GM18861 (cell line): ENCODE measurements at regions not wholly inside any gene's neighbourhood (a gene's known extent, or its start where the extent isn't known, plus 50 kb on each side); places are given as distances from the start of the nearest gene placed in this dataset.

Experiments
- ATAC-seq: cut with Tn5 transposase; IDR thresholded peaks from one replicate; pipeline ENCODE4 v1.9.1; 2021; ENCODE audit not compliant: unreplicated experiment

- no peak for ATAC-seq
Observed at GRCh38 chr4:35493977-35494376, 750.3 kb downstream of the ARAP2 start.

- no peak for ATAC-seq
Observed at GRCh38 chr4:35494955-35495354, 749.4 kb downstream of the ARAP2 start.

GRCh38 chr4:35500812-35501211 is 743.5 kb downstream of the ARAP2 start:
- no peak for ATAC-seq

GRCh38 chr4:35503435-35503834 is 740.9 kb downstream of the ARAP2 start:
- ATAC-seq = no peak

- no peak for ATAC-seq
Observed at GRCh38 chr4:35506161-35506560, 738.2 kb downstream of the ARAP2 start.

DNA sequence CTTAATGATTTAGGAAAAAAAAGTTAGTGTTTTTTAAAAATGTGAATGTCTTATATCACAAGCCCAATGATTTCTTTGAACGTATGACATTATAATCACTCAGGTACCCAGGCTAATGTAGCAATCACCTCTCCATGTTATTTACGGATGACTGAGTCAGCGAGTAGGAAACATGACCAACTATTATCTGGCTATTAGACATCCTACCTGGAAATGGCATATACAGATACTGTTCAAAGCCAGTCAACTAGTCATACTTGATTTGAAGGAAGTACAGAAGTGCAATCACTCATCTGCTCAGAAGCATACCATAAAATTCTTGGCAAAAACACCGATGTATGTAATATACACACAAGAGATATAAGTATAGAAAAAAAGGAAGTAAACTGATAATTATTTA is 732.5 kb downstream of the ARAP2 start:
- no peak for ATAC-seq

- peak; percentile 52 for ATAC-seq
Observed at GRCh38 chr4:35516102-35516501, 728.2 kb downstream of the ARAP2 start.

DNA sequence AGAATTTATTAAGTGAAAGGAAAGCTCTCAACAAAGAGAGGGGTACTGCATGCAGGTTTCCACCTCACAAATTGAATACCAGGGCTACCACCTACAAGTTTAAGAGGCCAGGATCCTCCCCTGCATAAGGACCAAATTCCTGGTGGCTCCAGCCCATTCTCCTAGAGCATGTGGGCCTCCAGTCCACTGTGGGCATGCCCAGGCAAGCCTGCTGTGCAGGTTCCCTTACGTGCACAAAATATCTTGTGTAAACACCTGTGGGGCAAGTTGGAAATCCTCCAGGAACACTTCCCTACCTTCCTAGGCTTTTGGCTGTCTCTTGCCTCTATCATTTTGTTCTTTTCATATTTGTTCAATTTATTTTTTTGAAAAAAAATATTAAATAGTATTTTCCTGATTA is 724.3 kb downstream of the ARAP2 start:
- no peak for ATAC-seq

DNA sequence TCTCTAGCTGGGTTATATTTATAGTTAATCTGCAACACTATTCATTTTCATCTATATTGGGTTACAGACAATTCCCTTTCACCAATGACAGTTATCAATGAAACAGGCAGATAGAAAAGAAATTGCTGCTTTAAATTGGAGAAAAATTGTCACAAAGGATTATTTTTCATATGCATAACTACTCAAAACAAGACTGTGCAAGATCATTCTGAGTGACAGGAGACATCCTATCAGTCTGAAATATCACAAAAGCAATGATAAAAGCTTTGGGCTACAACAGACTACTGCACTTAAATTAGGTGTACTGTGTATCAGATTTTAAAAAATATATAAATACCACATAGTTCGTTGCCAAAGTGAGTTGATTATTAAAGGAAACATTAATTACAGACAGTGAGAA is 722.6 kb downstream of the ARAP2 start:
- no peak for ATAC-seq

GRCh38 chr4:35525192-35525978 is 718.9 kb downstream of the ARAP2 start:
- ATAC-seq = no peak

- ATAC-seq = no peak
Observed at GRCh38 chr4:35526456-35526855, 717.9 kb downstream of the ARAP2 start.

DNA sequence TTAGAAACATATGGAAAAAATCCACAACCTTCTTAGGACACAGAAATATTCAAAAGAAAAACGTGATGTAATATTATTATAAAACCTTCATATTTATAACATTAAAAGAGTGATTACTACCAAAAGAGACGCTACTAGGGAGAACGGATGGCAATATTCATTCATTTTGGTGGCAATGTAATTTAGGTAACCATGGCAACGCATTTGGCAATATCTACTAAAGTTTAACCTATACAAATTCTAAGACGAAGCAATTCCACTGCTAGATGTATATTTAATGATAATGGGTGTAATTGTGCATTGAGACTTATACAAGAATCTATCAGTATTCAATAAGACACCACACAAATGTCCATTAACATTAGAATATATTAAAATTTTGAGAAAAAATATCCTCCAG is 709.4 kb downstream of the ARAP2 start:
- ATAC-seq = no peak

DNA sequence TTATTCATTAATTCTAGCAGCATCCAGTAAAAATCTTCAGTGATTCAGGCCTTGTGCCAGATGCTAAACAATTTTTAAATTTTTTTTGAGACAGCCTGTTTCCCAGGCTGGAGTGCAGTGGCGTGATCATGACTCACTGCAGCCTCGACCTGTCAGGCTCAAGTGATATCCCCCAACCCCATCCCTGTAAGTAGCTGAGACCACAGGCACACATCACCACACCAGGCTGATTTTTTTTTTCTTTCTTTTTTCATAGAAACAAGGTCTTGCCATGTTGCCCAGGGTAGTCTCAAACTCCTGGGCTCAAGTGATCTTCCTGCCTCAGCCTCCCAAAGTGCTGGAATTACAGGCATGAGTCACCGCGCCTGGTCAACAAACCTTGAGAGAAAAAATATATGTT is 705.5 kb downstream of the ARAP2 start:
- ATAC-seq = no peak

GRCh38 chr4:35539404-35540055 is 704.8 kb downstream of the ARAP2 start:
- ATAC-seq = no peak

GRCh38 chr4:35541146-35541887 is 703.0 kb downstream of the ARAP2 start:
- no peak for ATAC-seq

- ATAC-seq = no peak
Observed at GRCh38 chr4:35541888-35542213, 702.5 kb downstream of the ARAP2 start.

DNA sequence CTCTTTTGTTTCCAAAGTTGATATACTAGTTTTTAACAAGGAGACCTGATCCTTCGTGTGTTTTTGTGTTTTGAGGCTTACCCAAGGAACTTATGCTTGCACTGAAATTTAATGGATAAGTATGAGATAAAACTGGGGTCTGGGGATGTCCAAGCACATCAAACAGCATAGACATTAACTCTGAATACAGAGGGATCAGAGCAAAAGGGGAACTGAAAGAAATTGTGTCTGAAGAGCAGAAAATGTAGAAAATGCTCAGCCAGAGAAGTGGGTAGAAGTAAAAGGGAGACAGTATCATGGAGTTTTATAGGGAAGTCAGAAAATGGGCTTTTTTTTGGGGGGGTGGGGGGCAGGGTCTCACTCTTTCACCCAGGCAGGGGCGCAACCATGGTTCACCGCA is 695.4 kb downstream of the ARAP2 start:
- no peak for ATAC-seq

DNA sequence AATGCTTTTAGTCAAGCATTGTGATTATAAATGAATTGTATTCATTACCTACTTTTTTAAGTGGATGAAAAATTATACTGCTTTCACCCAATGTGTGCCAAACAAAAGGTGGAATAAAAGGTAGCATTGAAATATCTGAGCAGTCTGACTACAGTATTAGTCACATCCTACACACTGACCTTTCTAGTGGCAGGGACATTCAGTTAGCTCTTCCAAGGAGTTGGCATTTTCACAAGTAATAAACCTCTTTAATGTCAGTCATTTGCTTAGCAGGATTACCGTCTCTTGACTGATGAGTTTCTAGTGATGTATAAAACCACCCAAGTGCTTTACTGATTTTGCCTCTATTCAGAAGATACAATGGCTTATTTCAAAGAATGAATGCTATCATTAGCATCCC is 687.9 kb downstream of the ARAP2 start:
- no peak for ATAC-seq

DNA sequence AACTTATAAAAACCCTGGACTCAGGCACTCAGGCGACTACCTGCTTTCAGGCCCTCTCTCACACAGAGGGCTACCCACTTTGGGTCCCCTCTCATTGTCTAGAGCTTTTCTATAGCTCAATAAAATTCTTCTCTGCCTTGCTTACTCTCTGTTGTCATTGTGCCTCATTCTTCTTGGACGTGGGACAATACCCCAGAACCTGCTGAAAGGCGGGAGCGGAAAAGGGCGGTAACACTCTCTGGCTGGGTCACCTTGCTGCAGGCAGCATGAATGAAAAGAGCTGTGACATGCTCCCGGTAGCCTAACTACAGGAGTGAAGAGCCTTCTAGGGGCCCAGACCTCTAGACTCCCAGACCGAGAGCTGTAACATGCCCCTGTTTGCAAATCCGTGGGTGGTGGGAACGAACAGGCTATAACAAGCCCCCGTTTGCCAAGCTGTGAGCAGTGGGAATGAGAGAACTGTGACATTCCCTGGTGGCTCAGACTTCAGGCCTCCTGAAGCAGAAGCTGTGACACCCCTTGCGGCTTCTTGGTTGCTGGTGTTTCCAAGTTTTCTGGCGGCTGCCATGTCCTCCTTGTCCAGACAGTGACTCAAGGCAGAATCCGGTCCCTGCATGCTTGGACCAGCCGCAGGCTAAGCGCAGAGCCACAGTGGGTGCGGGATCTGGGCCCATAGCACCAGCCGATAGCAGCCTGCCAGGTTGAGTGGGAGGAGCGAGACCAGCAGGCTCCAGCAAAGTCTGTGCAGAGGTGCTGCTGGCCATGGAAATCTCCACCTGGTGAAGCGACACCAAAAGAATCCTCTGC is 684.6 kb downstream of the ARAP2 start:
- ATAC-seq = no peak

GRCh38 chr4:35562861-35563260 is 681.5 kb downstream of the ARAP2 start:
- no peak for ATAC-seq

- no peak for ATAC-seq
Observed at GRCh38 chr4:35565640-35566039, 678.7 kb downstream of the ARAP2 start.
